Glutamatergic neuron (in vitro differentiated cells): ENCODE measurements at regions not wholly inside any gene's neighbourhood (a gene's known extent, or its start where the extent isn't known, plus 50 kb on each side); places are given as distances from the start of the nearest gene placed in this dataset.

Experiments
- DNase-seq: peaks from one replicate; pipeline ENCODE4 v3.0.0; 2022
- H3K27ac Mint-ChIP-seq: one replicate; pipeline ENCODE4 v1.8.0; 2020; ENCODE audit warnings: mild to moderate bottlenecking, mixed read lengths, inconsistent platforms; ENCODE audit not compliant: unreplicated experiment
- H3K27me3 Mint-ChIP-seq: one replicate; pipeline ENCODE4 v1.8.0; 2020; ENCODE audit warnings: mild to moderate bottlenecking, moderate library complexity, mixed read lengths, inconsistent platforms; ENCODE audit not compliant: unreplicated experiment
- H3K36me3 Mint-ChIP-seq: one replicate; pipeline ENCODE4 v1.8.0; 2020; ENCODE audit warnings: mild to moderate bottlenecking, mixed read lengths, inconsistent platforms; ENCODE audit not compliant: unreplicated experiment
- H3K4me1 Mint-ChIP-seq: one replicate; pipeline ENCODE4 v1.8.0; 2020; ENCODE audit warnings: mild to moderate bottlenecking, low read depth, mixed read lengths, inconsistent platforms; ENCODE audit not compliant: unreplicated experiment
- H3K4me3 Mint-ChIP-seq: one replicate; pipeline ENCODE4 v1.8.0; 2020; ENCODE audit warnings: mild to moderate bottlenecking, mixed read lengths, inconsistent platforms; ENCODE audit not compliant: unreplicated experiment
- H3K9me3 Mint-ChIP-seq: one replicate; pipeline ENCODE4 v1.8.0; 2020; ENCODE audit warnings: mild to moderate bottlenecking, moderate library complexity, mixed read lengths, inconsistent platforms; ENCODE audit not compliant: unreplicated experiment
- CTCF ChIP-seq: fragments of 200-600 bp; sonication (generic); IDR thresholded peaks from one replicate; pipeline ENCODE4 v1.5.0; 2021; ENCODE audit not compliant: partially characterized antibody, unreplicated experiment

GRCh38 chr7:115146148-115146547 lies 224.3 kb downstream of the MDFIC start:
- no peaks in the 10 kb centered on the region for H3K4me1 Mint-ChIP-seq
- H3K9me3 Mint-ChIP-seq = no peaks in the 10 kb centered on the region
- H3K36me3 Mint-ChIP-seq = no peaks in the 10 kb centered on the region
- no peaks in the 10 kb centered on the region for H3K27me3 Mint-ChIP-seq
- no peak for DNase-seq
- TF ChIP-seq CTCF = no peak
- no peak overlapping the region for H3K4me3 Mint-ChIP-seq
- no peak overlapping the region for H3K27ac Mint-ChIP-seq

GRCh38 chr7:115145512-115145911 lies 223.6 kb downstream of the MDFIC start:
- Mint-ChIP-seq H3K36me3 (no peaks in the 10 kb centered on the region), H3K4me3 (no peak overlapping the region), H3K9me3 (peaks cover under 1% of the 10 kb centered on the region), H3K27ac (no peak overlapping the region), H3K27me3 (no peaks in the 10 kb centered on the region), H3K4me1 (no peaks in the 10 kb centered on the region)
- no peak for TF ChIP-seq CTCF
- no peak for DNase-seq

- peaks cover 2% of the 10 kb centered on the region for H3K27me3 Mint-ChIP-seq
- no peak overlapping the region for H3K4me3 Mint-ChIP-seq
- H3K27ac Mint-ChIP-seq = no peak overlapping the region
Observed at GRCh38 chr7:115137816-115138215, 215.9 kb downstream of the MDFIC start.

GRCh38 chr7:115136796-115137443 lies 215.0 kb downstream of the MDFIC start:
- no peak for DNase-seq
- H3K27me3 Mint-ChIP-seq = peaks cover 2% of the 10 kb centered on the region
- H3K36me3 Mint-ChIP-seq = no peaks in the 10 kb centered on the region
- H3K9me3 Mint-ChIP-seq = peaks cover 2% of the 10 kb centered on the region
- no peak overlapping the region for H3K27ac Mint-ChIP-seq
- no peaks in the 10 kb centered on the region for H3K4me1 Mint-ChIP-seq
- no peak overlapping the region for H3K4me3 Mint-ChIP-seq
- TF ChIP-seq CTCF = no peak

More at GRCh38 chr7:115137816-115138215, 215.9 kb downstream of the MDFIC start:
- no peak for TF ChIP-seq CTCF
- no peaks in the 10 kb centered on the region for H3K4me1 Mint-ChIP-seq
- no peaks in the 10 kb centered on the region for H3K36me3 Mint-ChIP-seq
- no peak for DNase-seq
- H3K9me3 Mint-ChIP-seq = peaks cover 2% of the 10 kb centered on the region

- no peak for TF ChIP-seq CTCF
Observed at GRCh38 chr7:115135769-115136410, 214.0 kb downstream of the MDFIC start.

More at GRCh38 chr7:115135769-115136410, 214.0 kb downstream of the MDFIC start:
- H3K9me3 Mint-ChIP-seq = peaks cover 2% of the 10 kb centered on the region
- no peak for DNase-seq
- no peak overlapping the region for H3K4me3 Mint-ChIP-seq
- no peaks in the 10 kb centered on the region for H3K4me1 Mint-ChIP-seq
- no peak overlapping the region for H3K27ac Mint-ChIP-seq
- peaks cover 2% of the 10 kb centered on the region for H3K27me3 Mint-ChIP-seq
- no peaks in the 10 kb centered on the region for H3K36me3 Mint-ChIP-seq
